BE2C (cell line): ENCODE measurements at regions not wholly inside any gene's neighbourhood (a gene's known extent, or its start where the extent isn't known, plus 50 kb on each side); places are given as distances from the start of the nearest gene placed in this dataset.

Experiments used
- DNase-seq: peaks from one replicate; pipeline ENCODE4 v3.0.0-alpha.2; 2020
- H3K27me3 ChIP-seq: fragments of 250-450 bp; sonication (Bioruptor Pico); 2 replicates; pipeline ENCODE4 v1.5.1; 2020; ENCODE audit warnings: mild to moderate bottlenecking
- H3K36me3 ChIP-seq: fragments of 250-450 bp; sonication (Bioruptor Pico); 2 replicates; pipeline ENCODE4 v1.5.1; 2020; ENCODE audit warnings: mild to moderate bottlenecking
- H3K4me1 ChIP-seq: fragments of 250-450 bp; sonication (Bioruptor Pico); 2 replicates; pipeline ENCODE4 v1.5.1; 2020
- H3K4me3 ChIP-seq: 2 replicates; pipeline ENCODE4 v1.5.1; 2011; ENCODE audit warnings: low read depth, low read length
- H3K9me3 ChIP-seq: fragments of 250-450 bp; sonication (Bioruptor Pico); 2 replicates; pipeline ENCODE4 v1.5.1; 2020
- CTCF ChIP-seq: IDR thresholded peaks from 2 replicates; pipeline ENCODE4 v1.5.1; 2012; ENCODE audit warnings: mild to moderate bottlenecking, low read depth, low read length

GRCh38 chr2:42914860-42915259, 122.5 kb upstream of the HAAO start:
- Histone ChIP-seq H3K9me3 (no peaks in the 10 kb centered on the region), H3K4me1 (no peaks in the 10 kb centered on the region; the same call in 1 of the 2 replicates), H3K27me3 (no peaks in the 10 kb centered on the region), H3K4me3 (no peak overlapping the region), H3K36me3 (no peaks in the 10 kb centered on the region)
- DNase-seq, result no peak
- TF ChIP-seq CTCF, result no peak

GRCh38 chr2:42914314-42914713, 121.9 kb upstream of the HAAO start:
- H3K4me1 ChIP-seq, result no peaks in the 10 kb centered on the region; the same call in 1 of the 2 replicates
- H3K27me3 ChIP-seq, result no peaks in the 10 kb centered on the region
- no peaks in the 10 kb centered on the region for H3K9me3 ChIP-seq
- no peak for TF ChIP-seq CTCF
- no peak overlapping the region for H3K4me3 ChIP-seq
- no peaks in the 10 kb centered on the region for H3K36me3 ChIP-seq
- DNase-seq, result no peak

- Histone ChIP-seq H3K9me3 (no peaks in the 10 kb centered on the region), H3K36me3 (no peaks in the 10 kb centered on the region), H3K4me1 (no peaks in the 10 kb centered on the region; the same call in 1 of the 2 replicates), H3K27me3 (no peaks in the 10 kb centered on the region), H3K4me3 (no peak overlapping the region)
- DNase-seq, result no peak
- no peak for TF ChIP-seq CTCF
These were observed 121.0 kb upstream of the HAAO start for GRCh38 chr2:42913280-42913878.

- no peaks in the 10 kb centered on the region for H3K36me3 ChIP-seq
- H3K9me3 ChIP-seq, result no peaks in the 10 kb centered on the region
- H3K27me3 ChIP-seq, result no peaks in the 10 kb centered on the region
- no peak for DNase-seq
- TF ChIP-seq CTCF, result no peak
- H3K4me3 ChIP-seq, result no peak overlapping the region
- peaks cover 17% of the 10 kb centered on the region for H3K4me1 ChIP-seq
These were observed 118.4 kb upstream of the HAAO start for GRCh38 chr2:42910645-42911405.

GRCh38 chr2:42909966-42910365, 117.6 kb upstream of the HAAO start:
- Histone ChIP-seq H3K4me1 (peaks cover 24% of the 10 kb centered on the region), H3K27me3 (no peaks in the 10 kb centered on the region), H3K9me3 (no peaks in the 10 kb centered on the region), H3K36me3 (no peaks in the 10 kb centered on the region), H3K4me3 (no peak overlapping the region)
- no peak for DNase-seq
- no peak for TF ChIP-seq CTCF

- DNase-seq, result no peak
- Histone ChIP-seq H3K4me3 (no peak overlapping the region), H3K4me1 (peaks cover 34% of the 10 kb centered on the region), H3K36me3 (no peaks in the 10 kb centered on the region), H3K9me3 (no peaks in the 10 kb centered on the region), H3K27me3 (no peaks in the 10 kb centered on the region)
- TF ChIP-seq CTCF, result no peak
These were observed 116.3 kb upstream of the HAAO start for GRCh38 chr2:42908518-42909200.
